Fibroblast of lung (primary cell): ENCODE measurements at regions not wholly inside any gene's neighbourhood (a gene's known extent, or its start where the extent isn't known, plus 50 kb on each side); places are given as distances from the start of the nearest gene placed in this dataset.

Source experiments
- CTCF ChIP-seq, 2 donors: IDR thresholded peaks in 1 of 2; conservative IDR thresholded peaks in 1 of 2; 1 replicate in 1 of 2; 2 replicates in 1 of 2; pipeline ENCODE4 v1.5.1; 2011 to 2012; ENCODE audit warnings: low read length in 2 of 2, control low read depth in 1 of 2, inconsistent platforms in 1 of 2, low read depth in 1 of 2, mild to moderate bottlenecking in 1 of 2
- EZH2 ChIP-seq: IDR thresholded peaks from 2 replicates; pipeline ENCODE4 v1.5.1; 2012; ENCODE audit warnings: low read length, control low read depth, mild to moderate bottlenecking; ENCODE audit errors: missing control alignments

DNA sequence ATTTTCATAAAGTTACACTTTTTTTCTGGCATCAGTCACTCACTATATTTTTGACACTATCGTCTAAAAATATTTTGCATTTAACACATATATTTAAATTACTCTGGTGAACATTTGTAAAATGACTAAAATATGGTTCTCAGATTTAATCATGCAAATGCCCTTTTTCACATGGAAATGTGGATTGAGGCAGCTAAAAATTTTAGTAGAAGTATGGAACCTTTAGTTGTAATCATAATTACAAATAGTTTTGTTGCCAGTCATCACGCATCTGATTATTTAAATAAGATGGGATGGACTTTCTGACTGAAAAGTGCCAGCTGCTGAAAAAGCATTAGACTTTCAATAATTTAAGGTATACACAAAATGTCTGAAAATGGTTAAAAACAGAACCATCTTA is 119.3 kb downstream of the PDHA2 start:
- TF ChIP-seq CTCF (conservative IDR thresholded peaks at IDR 0.05 in 1 of 2, IDR thresholded peaks at IDR 0.05 in 1 of 2; ENCODE audit: low read depth in 1 of 2, low read length in 2 of 2) (no peak), EZH2 (no peak)
